ENCODE measurements at regions not wholly inside any gene's neighbourhood (a gene's known extent, or its start where the extent isn't known, plus 50 kb on each side); places are given as distances from the start of the nearest gene placed in this dataset.

DNA sequence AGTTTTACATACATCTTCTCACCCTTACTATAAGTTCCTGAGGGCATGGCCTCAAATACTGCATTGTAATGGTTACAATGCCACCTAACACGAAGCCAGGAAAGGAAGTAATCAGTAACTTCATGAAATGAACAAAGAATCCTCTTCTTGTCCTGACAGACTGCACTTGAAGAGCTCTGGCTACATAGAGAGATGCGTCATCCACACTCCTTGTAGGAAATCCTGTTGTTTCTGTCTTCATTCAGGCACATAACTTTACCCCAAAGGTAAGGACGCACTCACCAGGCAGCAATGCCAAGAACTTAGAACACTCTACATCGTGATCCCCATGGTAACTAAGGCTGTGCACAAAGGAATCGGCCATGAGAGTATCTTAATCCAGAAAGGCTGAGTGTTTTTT, 80.3 kb upstream of the ARID5B start:
- no peak for TF ChIP-seq POLR2A (IDR thresholded peaks at IDR 0.05)
- TF ChIP-seq CTCF (IDR thresholded peaks at IDR 0.05), result no peak
